ENCODE measurements at regions not wholly inside any gene's neighbourhood (a gene's known extent, or its start where the extent isn't known, plus 50 kb on each side); places are given as distances from the start of the nearest gene placed in this dataset.

GRCh38 chr3:39754549-39754948 lies 54.9 kb upstream of the MYRIP start:
- no peak overlapping the region for H3K27ac ChIP-seq (ENCODE audit: low read depth, low read length)
- H3K27me3 ChIP-seq (ENCODE audit: control insufficient read depth, low read length): no peaks in the 10 kb centered on the region
- no peak overlapping the region for H3K4me2 ChIP-seq (ENCODE audit: low read length)
- H3K9me3 ChIP-seq (ENCODE audit: control insufficient read depth, insufficient read depth, low read length): no peaks in the 10 kb centered on the region
- H3K9me2 ChIP-seq (replicated peaks; ENCODE audit: control insufficient read depth, low read length): no peaks in the 10 kb centered on the region
- no peaks in the 10 kb centered on the region for H3K79me2 ChIP-seq (ENCODE audit: control insufficient read depth, low read length)
- no peak overlapping the region for H3K4me3 ChIP-seq (ENCODE audit: low read length)
- no peaks in the 10 kb centered on the region for H3F3A ChIP-seq (ENCODE audit: control insufficient read depth, insufficient read depth)
- H4K20me1 ChIP-seq (ENCODE audit: control insufficient read depth, insufficient read depth, low read depth, low read length): no peaks in the 10 kb centered on the region
- TF ChIP-seq EZH2phosphoT487 (IDR thresholded peaks at IDR 0.05; ENCODE audit: borderline replicate concordance, low read length): no peak
- TF ChIP-seq CTCF (IDR thresholded peaks at IDR 0.05; ENCODE audit: low read depth, low read length, poor library complexity, severe bottlenecking): no peak
- no peaks in the 10 kb centered on the region for H3K4me1 ChIP-seq (ENCODE audit: control insufficient read depth, low read length)
- H3K36me3 ChIP-seq (ENCODE audit: control insufficient read depth, low read length): no peaks in the 10 kb centered on the region

GRCh38 chr3:39755100-39755499 lies 54.3 kb upstream of the MYRIP start:
- no peaks in the 10 kb centered on the region for H3F3A ChIP-seq (ENCODE audit: control insufficient read depth, insufficient read depth)
- no peaks in the 10 kb centered on the region for H3K27me3 ChIP-seq (ENCODE audit: control insufficient read depth, low read length)
- H3K27ac ChIP-seq (ENCODE audit: low read depth, low read length): no peak overlapping the region
- no peaks in the 10 kb centered on the region for H3K79me2 ChIP-seq (ENCODE audit: control insufficient read depth, low read length)
- no peak overlapping the region for H3K4me3 ChIP-seq (ENCODE audit: low read length)
- TF ChIP-seq EZH2phosphoT487 (IDR thresholded peaks at IDR 0.05; ENCODE audit: borderline replicate concordance, low read length): no peak
- no peak for TF ChIP-seq CTCF (IDR thresholded peaks at IDR 0.05; ENCODE audit: low read depth, low read length, poor library complexity, severe bottlenecking)
- no peak overlapping the region for H3K4me2 ChIP-seq (ENCODE audit: low read length)
- no peaks in the 10 kb centered on the region for H3K4me1 ChIP-seq (ENCODE audit: control insufficient read depth, low read length)
- H4K20me1 ChIP-seq (ENCODE audit: control insufficient read depth, insufficient read depth, low read depth, low read length): no peaks in the 10 kb centered on the region
- H3K36me3 ChIP-seq (ENCODE audit: control insufficient read depth, low read length): no peaks in the 10 kb centered on the region
- no peaks in the 10 kb centered on the region for H3K9me2 ChIP-seq (replicated peaks; ENCODE audit: control insufficient read depth, low read length)
- no peaks in the 10 kb centered on the region for H3K9me3 ChIP-seq (ENCODE audit: control insufficient read depth, insufficient read depth, low read length)

GRCh38 chr3:39757307-39757706 lies 52.1 kb upstream of the MYRIP start:
- H3K36me3 ChIP-seq (ENCODE audit: control insufficient read depth, low read length): no peaks in the 10 kb centered on the region

More at GRCh38 chr3:39757307-39757706, 52.1 kb upstream of the MYRIP start:
- Histone ChIP-seq H3K27ac (ENCODE audit: low read depth, low read length) (no peak overlapping the region), H3F3A (ENCODE audit: control insufficient read depth, insufficient read depth) (no peaks in the 10 kb centered on the region), H3K27me3 (ENCODE audit: control insufficient read depth, low read length) (no peaks in the 10 kb centered on the region), H4K20me1 (ENCODE audit: control insufficient read depth, insufficient read depth, low read depth, low read length) (no peaks in the 10 kb centered on the region), H3K9me3 (ENCODE audit: control insufficient read depth, insufficient read depth, low read length) (no peaks in the 10 kb centered on the region), H3K4me3 (ENCODE audit: low read length) (no peak overlapping the region), H3K4me2 (ENCODE audit: low read length) (no peak overlapping the region), H3K4me1 (ENCODE audit: control insufficient read depth, low read length) (no peaks in the 10 kb centered on the region), H3K9me2 (replicated peaks; ENCODE audit: control insufficient read depth, low read length) (no peaks in the 10 kb centered on the region), H3K79me2 (ENCODE audit: control insufficient read depth, low read length) (no peaks in the 10 kb centered on the region)
- no peak for TF ChIP-seq EZH2phosphoT487 (IDR thresholded peaks at IDR 0.05; ENCODE audit: borderline replicate concordance, low read length)
- no peak for TF ChIP-seq CTCF (IDR thresholded peaks at IDR 0.05; ENCODE audit: low read depth, low read length, poor library complexity, severe bottlenecking)

Measured in DOHH2 (cell line).